ENCODE measurements at regions not wholly inside any gene's neighbourhood (a gene's known extent, or its start where the extent isn't known, plus 50 kb on each side); places are given as distances from the start of the nearest gene placed in this dataset.

GRCh38 chr16:51986301-51986700 is 560.6 kb downstream of the TOX3 start:
- BruUV-seq (replicated peaks): no TSS peak
- H4K20me1 ChIP-seq (ENCODE audit: insufficient read depth, low read length): no peaks in the 10 kb centered on the region

More at GRCh38 chr16:51986301-51986700, 560.6 kb downstream of the TOX3 start:
- no CpG with 5 or more reads among the region's 1 CpG for WGBS, 2 experiments (ENCODE audit: extremely low coverage in 2 of 2, insufficient read length in 1 of 2)
- Histone ChIP-seq H2BK5ac (ENCODE audit: low read depth, low read length, poor library complexity, severe bottlenecking) (no peak overlapping the region), H3K23ac (ENCODE audit: low read depth, low read length) (no peak overlapping the region), H3K36me3 (ENCODE audit: control insufficient read depth, insufficient read depth, low read length) (no peaks in the 10 kb centered on the region), H3K4me3 (ENCODE audit: insufficient read depth, low read depth, low read length) (no peak overlapping the region), H3K79me1 (ENCODE audit: low read depth in 1 of 2, low read length in 2 of 2) (no peaks in the 10 kb centered on the region), H4K91ac (ENCODE audit: insufficient read depth, low read depth, low read length) (no peak overlapping the region), H3K4me1 (ENCODE audit: control insufficient read depth, insufficient read depth, low read length) (no peaks in the 10 kb centered on the region; the same call in 1 of the 2 replicates), H2AK5ac (ENCODE audit: low read depth, low read length) (no peak overlapping the region), H3K4me2 (ENCODE audit: low read depth, low read length) (no peak overlapping the region), H3K4ac (ENCODE audit: low read depth, low read length) (no peak overlapping the region), H3K9ac (ENCODE audit: low read depth, low read length) (no peak overlapping the region), H2BK15ac (ENCODE audit: low read depth, low read length) (no peak overlapping the region), H4K8ac (ENCODE audit: low read depth in 2 of 2, low read length in 2 of 2) (no peak overlapping the region), H2AK9ac (replicated peaks; ENCODE audit: low read depth, low read length, poor library complexity) (no peak overlapping the region), H3K27ac (ENCODE audit: insufficient read depth, low read length) (no peak overlapping the region), H3K18ac (ENCODE audit: low read depth, low read length) (no peak overlapping the region), H3K9me3 (ENCODE audit: control insufficient read depth, insufficient read depth, low read length) (no peaks in the 10 kb centered on the region), H2BK120ac (ENCODE audit: low read depth, low read length) (no peak overlapping the region), H2AFZ (replicated peaks; ENCODE audit: low read length, poor library complexity) (no peak overlapping the region), H2BK20ac (ENCODE audit: low read depth, low read length) (no peak overlapping the region), H3K27me3 (ENCODE audit: control insufficient read depth, insufficient read depth, low read length) (peaks cover 2% of the 10 kb centered on the region; the same call in 1 of the 2 replicates), H4K5ac (ENCODE audit: low read depth, low read length) (no peak overlapping the region), H3K9me1 (ENCODE audit: insufficient read depth, low read length) (no peaks in the 10 kb centered on the region), H3K14ac (replicated peaks; ENCODE audit: low read depth, low read length) (no peak overlapping the region), H3K56ac (ENCODE audit: extremely low read depth, insufficient read depth, low read length) (no peak overlapping the region)
- no peak for DNase-seq
- in situ Hi-C loops (cut with MboI; ENCODE audit: low sequenced_read_pairs) (loop anchor here (5.0 to 25.0 kb wide), 3 partner anchors 169 to 1174 kb away; no protein-coding TSS in a partner anchor), dilution Hi-C loops (cut with HindIII; ENCODE audit: low sequenced_read_pairs, unreplicated experiment) (no loop called here), intact Hi-C loops (cut with micrococcal nuclease) (no loop called here)
- no peak for TF ChIP-seq CTCF (conservative IDR thresholded peaks at IDR 0.05; ENCODE audit: low read depth, low read length)
- ATAC-seq (ENCODE audit: low read depth): no peak
- ChIA-PET POLR2A (ENCODE audit: unreplicated experiment) (no interaction called here), CTCF (no interaction called here)

Measured in IMR-90 (cell line).